Heart right ventricle (tissue), 16 donors: ENCODE measurements at regions not wholly inside any gene's neighbourhood (a gene's known extent, or its start where the extent isn't known, plus 50 kb on each side); places are given as distances from the start of the nearest gene placed in this dataset.
A peak's percentile ranks its signal among the peaks of the same experiment; 100 is the strongest.

Experiments used
- ATAC-seq, 8 donors: fragments of 200-7000 bp; cut with Tn5 transposase; one replicate each; pipeline ENCODE4 v1.9.1; 2020; ENCODE audit warnings: mild to moderate bottlenecking in 8 of 8, moderate library complexity in 8 of 8, moderate number of reproducible peaks in 1 of 8
- DNase-seq, 2 donors: peaks; one replicate each; pipeline ENCODE4 v3.0.0-alpha.2; 2020
- H3K27ac ChIP-seq, 10 donors: fragments of 200-600 bp; sonication (generic) in 2 of 10; one replicate each; pipeline versions ENCODE4 v1.5.0 to v1.8.0; 2020 to 2022; ENCODE audit warnings: mild to moderate bottlenecking in 3 of 10
- H3K27me3 ChIP-seq, 7 donors: fragments of 200-600 bp; one replicate each; pipeline ENCODE4 v1.8.0; 2021 to 2022; ENCODE audit warnings: mild to moderate bottlenecking in 2 of 7
- H3K36me3 ChIP-seq, 9 donors: fragments of 200-600 bp; sonication (generic) in 1 of 9; one replicate each; pipeline versions ENCODE4 v1.5.0 to v1.8.0; 2020 to 2022; ENCODE audit warnings: mild to moderate bottlenecking in 2 of 9
- H3K4me1 ChIP-seq, 9 donors: fragments of 200-600 bp; sonication (generic) in 1 of 9; one replicate each; pipeline versions ENCODE4 v1.5.0 to v1.8.0; 2020 to 2022; ENCODE audit warnings: mild to moderate bottlenecking in 4 of 9
- H3K4me3 ChIP-seq, 10 donors: fragments of 200-600 bp; sonication (generic) in 2 of 10; one replicate each; pipeline versions ENCODE4 v1.5.0 to v1.8.0; 2020 to 2022; ENCODE audit warnings: mild to moderate bottlenecking in 7 of 10, moderate library complexity in 2 of 10
- H3K9me3 ChIP-seq, 11 donors: fragments of 200-600 bp in 10 of 11; sonication (generic) in 2 of 11; one replicate each; pipeline versions ENCODE4 v1.5.0 to v1.8.0; 2013 to 2022; ENCODE audit warnings: mild to moderate bottlenecking in 2 of 11, control low read depth in 1 of 11, moderate library complexity in 1 of 11
- CTCF ChIP-seq, 9 donors: fragments of 200-600 bp; sonication (generic) in 2 of 9; IDR thresholded peaks; one replicate each; pipeline versions ENCODE4 v1.5.0 to v1.8.0; 2021 to 2022; ENCODE audit warnings: antibody characterized with exemption in 9 of 9, mild to moderate bottlenecking in 5 of 9, moderate library complexity in 1 of 9
- WGBS, 2 donors: extraction: QIAGEN DNeasy Blood & Tissue Kit; methylation state at CpG; one replicate each; pipeline ENCODE4 v1.1.7; 2013; ENCODE audit warnings: inconsistent platforms in 1 of 2; 5-methylcytosine and 5-hydroxymethylcytosine counted together
- intact Hi-C, 10 donors: fragments of 100-400 bp; cut with DNase I; formaldehyde crosslinking; loops; one replicate each; pipeline versions ENCODE4 v1.11.1 to v1.14.2; 2022
- donor health status: Arrhythmogenic right ventricular cardiomyopathy.
- donor health status: ischemic (EF 13 %, LVEDD 7.1; RV severe dilation, severe dysfunction).
- donor health status: healthy with polysubstance abuse.
- donor health status: DM: no; HTN: yes; CAD: no.
- donor health status: DM: no; HTN: no; CAD: no.
- donor health status: ischemic (EF 25% LVEDD 6.9; RV normal size, moderate dysfunction).
- donor health status: ischemic (EF 25% LVEDD 5.7; RV mildly dilated, moderate dysfunction).
- donor health status: healthy.
- donor health status: DM: yes; HTN: yes; CAD: no.
- donor health status: Ischemic cardiomyopathy.
- donor health status: ischemic (EF 35%, LVEDD 5.7; RV mildly dilated, moderate dysfunction).
- donor health status: nonischemic (EF 11% LVEDD 7.7; RV severe dilation, severe dysfunction).
- donor health status: DM: yes; HTN: yes; CAD: no.
- donor health status: PGD.
- donor health status: ischemic (EF 29% LVEDD 5.4; RV normal size, mild dysfunction).
- donor health status: nonischemic (EF 23%, LVEDD 6.1; RV moderate dilation, normal function).

GRCh38 chr2:150097901-150098531 lies 389.5 kb downstream of the RND3 start:
- ATAC-seq, result peak in 7 of 8 donors; percentile 33 to 58 (median 40)
- no peak for DNase-seq
- no peaks in the 10 kb centered on the region for H3K9me3 ChIP-seq
- TF ChIP-seq CTCF (IDR thresholded peaks at IDR 0.05), result peak in 4 of 9 donors; percentile 21 to 35 (median 27)
- 50 to 55% methylated on average over 1 of the region's 1 CpG for WGBS, 2 donors
- H3K4me3 ChIP-seq, result no peak overlapping the region
- H3K27ac ChIP-seq, result peak overlapping the region in 2 of 10 donors; percentile 46 to 54
- no peaks in the 10 kb centered on the region for H3K27me3 ChIP-seq
- peaks cover 0 to 13% (median 8%) of the 10 kb centered on the region in 9 donors for H3K4me1 ChIP-seq
- intact Hi-C loops, result no loop called here
- no peaks in the 10 kb centered on the region for H3K36me3 ChIP-seq

GRCh38 chr2:150097402-150097801 lies 390.1 kb downstream of the RND3 start:
- TF ChIP-seq CTCF (IDR thresholded peaks at IDR 0.05), result no peak
- H3K4me3 ChIP-seq, result no peak overlapping the region
- peaks cover 0 to 13% (median 8%) of the 10 kb centered on the region in 9 donors for H3K4me1 ChIP-seq
- no peaks in the 10 kb centered on the region for H3K27me3 ChIP-seq
- H3K27ac ChIP-seq, result peak overlapping the region in 2 of 10 donors; percentile 46 to 54
- no peak for ATAC-seq
- no peaks in the 10 kb centered on the region for H3K36me3 ChIP-seq
- 98 to 99% methylated on average over 3 of the region's 3 CpGs for WGBS, 2 donors
- DNase-seq, result no peak
- no peaks in the 10 kb centered on the region for H3K9me3 ChIP-seq
- intact Hi-C loops, result no loop called here

- no peak for ATAC-seq
- TF ChIP-seq CTCF (IDR thresholded peaks at IDR 0.05), result no peak
- H3K4me3 ChIP-seq, result no peak overlapping the region
- H3K9me3 ChIP-seq, result no peaks in the 10 kb centered on the region
- H3K36me3 ChIP-seq, result no peaks in the 10 kb centered on the region
- no peaks in the 10 kb centered on the region for H3K27me3 ChIP-seq
- no peak for DNase-seq
- WGBS, 2 donors, result 59 to 68% methylated on average over 3 of the region's 3 CpGs
- H3K27ac ChIP-seq, result no peak overlapping the region
- intact Hi-C loops, result no loop called here
- peaks cover 0 to 13% (median 8%) of the 10 kb centered on the region in 9 donors for H3K4me1 ChIP-seq
These were observed 391.9 kb downstream of the RND3 start for GRCh38 chr2:150095361-150096095.

GRCh38 chr2:150091846-150092245 lies 395.6 kb downstream of the RND3 start:
- Histone ChIP-seq H3K4me3 (no peak overlapping the region), H3K27ac (no peak overlapping the region), H3K4me1 (no peaks in the 10 kb centered on the region), H3K36me3 (no peaks in the 10 kb centered on the region), H3K9me3 (no peaks in the 10 kb centered on the region), H3K27me3 (no peaks in the 10 kb centered on the region)
- ATAC-seq, result no peak
- intact Hi-C loops, result no loop called here
- 93 to 98% methylated on average over 4 of the region's 4 CpGs for WGBS, 2 donors
- TF ChIP-seq CTCF (IDR thresholded peaks at IDR 0.05), result no peak
- no peak for DNase-seq
